SKM-1 (cell line): ENCODE measurements at regions not wholly inside any gene's neighbourhood (a gene's known extent, or its start where the extent isn't known, plus 50 kb on each side); places are given as distances from the start of the nearest gene placed in this dataset.
"Not testable (repeated sequence)": the region's sequence is repeated elsewhere in the genome, so short reads cannot be mapped to it uniquely, and the experiment has no call there.

Experiments used
- DNase-seq: peaks from one replicate; lab custom pipeline; 2025; ENCODE audit not compliant: unreplicated experiment; lab: John Stamatoyannopoulos, UW

- no peak for DNase-seq
Measured at GRCh38 chr4:37555322-37555721, 130.9 kb downstream of the RELL1 start.

- DNase-seq: not testable (repeated sequence)
Measured at GRCh38 chr4:37549866-37550265, 136.3 kb downstream of the RELL1 start.

GRCh38 chr4:37549041-37549440 is 137.1 kb downstream of the RELL1 start:
- no peak for DNase-seq

GRCh38 chr4:37546586-37546985 is 139.6 kb downstream of the RELL1 start:
- DNase-seq: no peak

GRCh38 chr4:37542706-37543105 is 143.5 kb downstream of the RELL1 start:
- DNase-seq: no peak

GRCh38 chr4:37541956-37542355 is 144.2 kb downstream of the RELL1 start:
- DNase-seq: no peak

GRCh38 chr4:37540486-37540885 is 145.7 kb downstream of the RELL1 start:
- no peak for DNase-seq

- DNase-seq: no peak
Measured at GRCh38 chr4:37538931-37539330, 147.2 kb downstream of the RELL1 start.

GRCh38 chr4:37537484-37537883 is 148.7 kb downstream of the RELL1 start:
- DNase-seq: no peak

GRCh38 chr4:37535872-37536271 is 150.3 kb downstream of the RELL1 start:
- DNase-seq: no peak

GRCh38 chr4:37533286-37534033 is 152.7 kb downstream of the RELL1 start:
- no peak for DNase-seq

GRCh38 chr4:37531151-37531550 is 155.0 kb downstream of the RELL1 start:
- DNase-seq: no peak

- no peak for DNase-seq
Measured at GRCh38 chr4:37530451-37530850, 155.7 kb downstream of the RELL1 start.

GRCh38 chr4:37528166-37528885 is 157.8 kb downstream of the RELL1 start:
- peak; percentile 41 for DNase-seq

- no peak for DNase-seq
Measured at GRCh38 chr4:37524267-37524666, 161.9 kb downstream of the RELL1 start.

GRCh38 chr4:37522996-37523395 is 163.2 kb downstream of the RELL1 start:
- DNase-seq: no peak

- no peak for DNase-seq
Measured at GRCh38 chr4:37517326-37517725, 168.8 kb downstream of the RELL1 start.

- no peak for DNase-seq
Measured at GRCh38 chr4:37516057-37516775, 170.0 kb downstream of the RELL1 start.

GRCh38 chr4:37510626-37511025 is 175.6 kb downstream of the RELL1 start:
- DNase-seq: no peak

GRCh38 chr4:37503261-37503660 is 182.9 kb downstream of the RELL1 start:
- DNase-seq: no peak

GRCh38 chr4:37502070-37502469 is 184.1 kb downstream of the RELL1 start:
- DNase-seq: no peak
